Omental fat pad (tissue), 3 donors: ENCODE measurements at regions not wholly inside any gene's neighbourhood (a gene's known extent, or its start where the extent isn't known, plus 50 kb on each side); places are given as distances from the start of the nearest gene placed in this dataset.
"Not testable (repeated sequence)": the region's sequence is repeated elsewhere in the genome, so short reads cannot be mapped to it uniquely, and the experiment has no call there.

Experiments
- ATAC-seq: fragments of 150-250 bp; one replicate; pipeline ENCODE4 v1.9.1; 2016; ENCODE audit warnings: mild to moderate bottlenecking, moderate library complexity; ENCODE audit not compliant: low FRiP score
- DNase-seq: peaks from one replicate; pipeline ENCODE4 v3.0.0-alpha.2; 2019; ENCODE audit warnings: low spot score
- CTCF ChIP-seq, 3 donors: fragments of 450-650 bp; IDR thresholded peaks; one replicate each; pipeline ENCODE4 v1.5.1; 2016 to 2017; ENCODE audit warnings: antibody characterized with exemption in 3 of 3, mild to moderate bottlenecking in 3 of 3, moderate library complexity in 2 of 3

- DNase-seq, result no peak
- TF ChIP-seq CTCF (IDR thresholded peaks at IDR 0.05), result no peak
- ATAC-seq, result no peak
Measured at GRCh38 chr7:46752881-46753366, 829.0 kb downstream of the TNS3 start.

GRCh38 chr7:46751927-46752723 lies 829.8 kb downstream of the TNS3 start:
- DNase-seq, result not testable (repeated sequence)

GRCh38 chr7:46751471-46751870 lies 830.4 kb upstream of the IGFBP3 start:
- no peak for DNase-seq
- no peak for ATAC-seq
- TF ChIP-seq CTCF (IDR thresholded peaks at IDR 0.05), result no peak

More at GRCh38 chr7:46751927-46752723, 829.8 kb downstream of the TNS3 start:
- ATAC-seq, result not testable (repeated sequence)

GRCh38 chr7:46750321-46750865 lies 829.3 kb upstream of the IGFBP3 start:
- no peak for TF ChIP-seq CTCF (IDR thresholded peaks at IDR 0.05)
- ATAC-seq (no peak), DNase-seq (no peak)

GRCh38 chr7:46747869-46748576 lies 827.0 kb upstream of the IGFBP3 start:
- ATAC-seq, result no peak
- no peak for DNase-seq
- no peak for TF ChIP-seq CTCF (IDR thresholded peaks at IDR 0.05)

- ATAC-seq (no peak), DNase-seq (no peak)
- TF ChIP-seq CTCF (IDR thresholded peaks at IDR 0.05), result no peak
Measured at GRCh38 chr7:46746695-46747687, 825.9 kb upstream of the IGFBP3 start.
